ENCODE measurements at regions not wholly inside any gene's neighbourhood (a gene's known extent, or its start where the extent isn't known, plus 50 kb on each side); places are given as distances from the start of the nearest gene placed in this dataset.
"Not testable (repeated sequence)": the region's sequence is repeated elsewhere in the genome, so short reads cannot be mapped to it uniquely, and the experiment has no call there.

- no peak for DNase-seq (ENCODE audit: low spot score)
Observed at GRCh38 chr6:80508885-80509630, 402.6 kb downstream of the BCKDHB start.

DNA sequence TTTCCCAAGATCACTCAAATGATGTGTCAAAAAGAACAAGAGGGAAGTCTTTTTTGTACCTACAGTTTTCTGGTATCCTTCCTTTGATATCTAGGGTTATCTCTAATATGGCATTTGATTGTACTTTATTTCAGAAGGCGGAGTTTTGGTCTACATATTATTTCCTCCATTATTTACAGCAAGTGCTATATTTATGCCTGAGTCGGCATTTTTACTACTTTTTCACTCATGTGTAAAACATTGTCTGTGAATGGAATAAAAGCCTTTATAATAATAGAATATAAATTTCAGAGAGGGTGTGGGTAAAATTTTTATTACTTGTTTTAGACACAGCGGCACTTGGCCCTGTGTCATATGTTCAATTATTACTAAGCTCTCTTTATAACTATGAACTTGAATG is 398.4 kb downstream of the BCKDHB start:
- DNase-seq (ENCODE audit: low spot score) = no peak

DNA sequence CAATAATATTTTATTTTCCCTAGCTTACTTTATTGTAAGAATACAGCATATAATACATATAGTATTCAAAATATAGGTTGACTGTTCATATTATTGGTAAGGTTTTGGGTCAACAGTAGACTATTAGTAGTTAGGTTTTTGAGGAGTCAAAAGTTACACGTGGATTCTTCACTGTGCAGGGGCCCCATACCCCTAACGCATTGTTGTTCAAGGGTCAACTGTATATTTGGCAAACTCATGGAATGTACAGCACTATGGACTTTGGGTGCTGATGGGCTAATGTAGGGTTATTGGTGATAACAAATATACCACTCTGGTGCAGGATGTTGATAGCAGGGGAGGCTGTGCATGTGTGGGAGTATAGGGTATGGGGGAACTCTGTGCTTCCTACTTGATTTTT is 397.2 kb downstream of the BCKDHB start:
- DNase-seq (ENCODE audit: low spot score) = no peak

DNA sequence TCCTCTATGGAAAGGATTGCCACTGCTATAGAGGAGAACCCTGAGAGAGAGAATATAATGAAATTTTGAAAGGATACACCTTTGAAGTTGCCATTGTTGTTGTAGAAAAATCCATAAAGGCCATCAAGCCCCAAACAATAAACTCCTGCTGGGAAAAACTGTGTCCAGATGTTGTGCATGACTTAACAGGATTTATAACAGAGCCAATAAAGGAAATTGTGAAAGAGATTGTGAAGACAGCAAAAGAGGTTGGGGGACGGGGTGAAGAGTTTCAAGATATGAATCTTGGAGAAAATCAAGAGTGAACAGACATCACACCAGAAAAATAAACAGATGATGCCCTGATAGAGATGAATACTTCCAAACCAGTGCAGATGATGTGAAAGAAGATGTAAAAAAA is 396.4 kb downstream of the BCKDHB start:
- no peak for DNase-seq (ENCODE audit: low spot score)

DNA sequence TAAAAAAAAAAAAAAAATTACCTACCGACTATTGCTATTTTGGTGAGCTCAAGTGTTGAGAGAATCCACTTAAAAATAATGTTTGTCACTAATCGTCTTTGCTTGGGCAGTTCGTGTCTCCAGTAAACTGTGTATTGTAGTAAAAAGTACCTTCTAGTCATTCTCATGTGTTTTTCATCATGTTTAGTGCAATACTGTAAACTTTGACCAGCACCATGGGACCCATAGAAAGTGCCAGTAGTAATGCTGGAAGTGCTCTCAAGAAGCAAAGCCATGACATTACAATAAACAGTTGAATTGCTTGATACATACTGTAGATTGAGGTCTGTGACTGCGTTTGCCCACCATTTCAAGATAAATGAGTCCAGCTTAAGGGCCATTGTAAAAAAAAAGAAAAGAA is 395.2 kb downstream of the BCKDHB start:
- no peak for DNase-seq (ENCODE audit: low spot score)

DNA sequence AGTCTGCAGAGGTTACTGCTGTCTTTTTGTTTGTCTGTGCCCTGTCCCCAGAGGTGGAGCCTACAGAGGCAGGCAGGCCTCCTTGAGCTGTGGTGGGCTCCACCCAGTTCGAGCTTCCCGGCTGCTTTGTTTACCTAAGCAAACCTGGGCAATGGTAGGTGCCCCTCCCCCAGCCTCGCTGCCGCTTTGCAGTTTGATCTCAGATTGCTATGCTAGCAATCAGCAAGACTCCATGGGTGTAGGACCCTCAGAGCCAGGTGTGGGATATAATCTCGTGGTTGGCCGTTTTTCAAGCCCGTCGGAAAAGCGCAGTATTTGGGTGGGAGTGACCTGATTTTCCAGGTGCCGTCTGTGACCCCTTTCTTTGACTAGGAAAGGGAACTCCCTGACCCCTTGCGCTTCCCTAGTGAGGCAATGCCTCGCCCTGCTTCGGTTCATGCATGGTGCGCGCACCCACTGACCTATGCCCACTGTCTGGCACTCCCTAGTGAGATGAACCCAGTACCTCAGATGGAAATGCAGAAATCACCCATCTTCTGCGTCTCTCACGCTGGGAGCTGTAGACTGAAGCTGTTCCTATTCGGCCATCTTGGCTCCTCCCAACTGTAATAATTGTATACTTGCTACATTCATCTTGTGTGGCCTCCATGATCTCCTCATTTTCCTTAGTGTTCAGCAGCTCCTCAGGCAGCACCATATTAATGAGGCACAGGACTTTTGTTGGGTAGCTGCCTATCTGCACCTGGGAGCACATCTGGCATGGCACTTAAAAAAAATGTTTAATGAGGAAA is 391.4 kb downstream of the BCKDHB start:
- not testable (repeated sequence) for DNase-seq (ENCODE audit: low spot score)

- DNase-seq (ENCODE audit: low spot score) = peak; percentile 28
Observed at GRCh38 chr6:80489911-80490635, 383.6 kb downstream of the BCKDHB start.

DNA sequence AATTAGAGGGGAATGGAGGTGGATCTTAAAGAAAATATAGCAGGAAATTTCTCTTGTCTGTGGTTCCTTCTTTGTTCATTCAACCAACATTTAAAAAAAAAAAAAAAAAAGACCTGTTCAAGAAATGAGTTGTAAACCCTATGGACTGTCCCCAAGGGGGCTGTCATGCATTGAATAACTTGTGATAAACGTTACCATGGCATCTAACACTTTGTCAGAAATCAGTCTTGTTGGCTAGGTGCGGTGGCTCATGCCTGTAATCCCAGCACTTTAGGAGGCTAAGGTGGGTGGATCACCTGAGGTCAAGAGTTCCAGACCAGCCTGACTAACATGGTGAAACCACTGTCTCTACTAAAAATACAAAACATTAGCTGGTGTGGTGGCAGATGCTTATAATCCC is 381.7 kb downstream of the BCKDHB start:
- DNase-seq (ENCODE audit: low spot score) = no peak

- not testable (repeated sequence) for DNase-seq (ENCODE audit: low spot score)
Observed at GRCh38 chr6:80485494-80485893, 379.0 kb downstream of the BCKDHB start.

DNA sequence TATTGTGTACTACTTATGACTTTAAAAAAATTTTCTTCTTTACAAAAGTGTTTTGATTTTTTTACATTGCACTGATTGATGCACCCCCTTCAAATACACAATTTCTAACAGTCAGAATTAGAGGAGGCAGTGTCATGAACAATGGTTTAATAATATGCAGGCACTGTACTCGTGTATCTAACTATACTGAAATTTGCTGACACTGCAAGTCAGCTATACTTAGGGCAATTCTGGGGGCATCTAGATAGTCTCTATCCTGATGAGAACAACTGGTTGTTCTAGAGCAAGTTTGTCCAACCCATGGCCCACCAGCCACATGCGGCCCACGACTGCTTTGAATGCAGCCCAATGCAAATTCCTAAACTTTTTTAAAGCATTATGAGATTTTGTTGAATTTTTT is 375.6 kb downstream of the BCKDHB start:
- DNase-seq (ENCODE audit: low spot score) = no peak

GRCh38 chr6:80480421-80481157 is 374.1 kb downstream of the BCKDHB start:
- DNase-seq (ENCODE audit: low spot score) = no peak

GRCh38 chr6:80478030-80478429 is 371.6 kb downstream of the BCKDHB start:
- no peak for DNase-seq (ENCODE audit: low spot score)

- peak; percentile 35 for DNase-seq (ENCODE audit: low spot score)
Observed at GRCh38 chr6:80477591-80477990, 371.1 kb downstream of the BCKDHB start.

DNA sequence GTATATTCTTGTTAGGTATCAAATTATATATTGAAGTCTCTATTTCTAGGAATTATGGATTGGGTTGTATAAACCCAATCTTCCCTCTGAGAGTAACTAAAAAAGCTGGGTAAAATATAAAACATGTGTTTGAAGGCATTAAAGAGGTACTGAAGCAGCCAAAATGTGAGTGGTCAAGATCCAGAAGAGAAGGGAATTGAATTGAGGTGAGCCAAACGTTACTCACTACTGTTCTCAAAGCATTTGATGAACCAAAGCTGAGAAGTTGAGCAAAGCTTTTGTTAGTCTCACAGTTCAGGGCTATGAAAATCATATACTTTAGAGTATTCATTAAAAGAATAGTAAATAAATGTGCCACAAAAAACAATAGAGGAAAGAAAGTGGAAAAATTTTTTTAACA is 365.8 kb downstream of the BCKDHB start:
- no peak for DNase-seq (ENCODE audit: low spot score)

DNA sequence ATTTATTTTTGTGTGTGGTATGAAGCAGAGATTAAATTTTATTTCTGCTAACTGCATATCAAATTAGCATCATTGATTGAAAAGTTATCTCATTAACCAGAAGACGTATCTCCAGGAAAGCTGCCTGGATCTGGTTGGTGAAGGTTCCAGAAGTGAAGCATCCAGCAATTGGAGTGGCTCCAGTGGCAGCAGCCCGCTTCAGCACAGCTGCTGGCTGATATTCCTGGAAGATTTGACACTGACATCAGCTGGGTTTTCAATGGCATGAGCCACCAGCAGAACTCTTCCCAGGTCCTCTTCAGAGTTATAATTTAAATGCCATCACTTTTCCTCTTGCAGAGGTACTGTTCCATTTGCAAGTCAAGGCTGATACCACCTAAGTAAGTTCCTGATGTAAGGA is 363.5 kb downstream of the BCKDHB start:
- DNase-seq (ENCODE audit: low spot score) = no peak

- DNase-seq (ENCODE audit: low spot score) = peak; percentile 28
Observed at GRCh38 chr6:80468398-80468797, 361.9 kb downstream of the BCKDHB start.

DNA sequence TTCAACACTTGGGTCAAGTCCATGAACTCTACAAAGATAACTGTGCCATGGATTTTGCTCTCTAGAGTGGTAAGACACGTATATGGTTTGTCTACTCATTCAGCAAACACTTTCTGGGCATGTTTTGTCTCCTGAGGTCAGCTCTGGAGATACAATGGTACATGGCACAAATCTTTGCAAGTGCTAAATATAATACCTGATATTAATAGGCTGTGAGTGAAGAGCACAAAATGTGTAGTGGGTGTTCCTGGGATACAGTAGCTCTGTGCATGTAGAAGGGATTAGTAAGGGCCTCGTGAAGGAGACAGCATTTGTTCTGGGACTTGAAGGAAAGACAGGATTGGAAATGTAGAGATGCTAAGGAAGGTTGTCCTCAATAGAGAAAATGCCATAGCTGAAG is 360.9 kb downstream of the BCKDHB start:
- no peak for DNase-seq (ENCODE audit: low spot score)

DNA sequence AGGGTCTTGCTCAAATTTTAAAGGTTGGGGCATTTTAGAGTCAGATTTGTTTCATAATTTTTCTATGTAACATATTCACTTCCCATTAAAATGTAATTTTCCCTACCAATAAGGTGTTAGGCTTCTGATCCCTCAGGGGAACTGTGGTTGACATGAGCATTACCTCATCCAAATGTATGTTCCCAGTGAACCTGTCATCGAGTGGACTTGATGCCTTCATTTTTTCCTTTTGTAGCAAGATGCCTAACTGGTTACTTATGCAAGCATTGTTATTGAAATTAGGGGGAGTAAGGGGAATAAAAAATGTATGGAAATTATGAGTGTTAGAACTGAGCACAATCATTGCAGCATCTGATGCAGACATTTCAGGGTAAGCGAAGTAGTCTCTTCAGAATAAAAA is 360.5 kb downstream of the BCKDHB start:
- no peak for DNase-seq (ENCODE audit: low spot score)

- DNase-seq (ENCODE audit: low spot score) = no peak
Observed at GRCh38 chr6:80465513-80465912, 359.0 kb downstream of the BCKDHB start.

DNA sequence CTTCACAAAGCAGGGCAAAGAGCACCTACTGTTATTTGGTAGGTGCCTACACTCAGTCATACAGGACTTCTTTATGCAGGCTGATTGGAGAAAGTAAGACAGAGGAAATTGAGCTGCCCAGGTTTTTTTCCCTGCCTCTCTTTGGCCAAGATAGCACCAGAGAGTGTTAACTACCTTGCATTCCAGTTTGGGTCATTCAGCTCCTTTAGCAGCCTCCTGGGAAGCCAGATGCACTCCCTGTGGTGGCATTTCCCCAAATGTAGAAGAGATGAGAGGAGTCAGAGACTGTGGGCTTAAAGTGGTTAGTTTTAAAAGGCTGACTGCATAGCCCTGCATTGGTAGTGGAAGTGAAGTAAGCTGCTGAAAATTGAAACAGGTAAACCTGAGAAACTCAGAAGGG is 358.4 kb downstream of the BCKDHB start:
- DNase-seq (ENCODE audit: low spot score) = no peak

DNA sequence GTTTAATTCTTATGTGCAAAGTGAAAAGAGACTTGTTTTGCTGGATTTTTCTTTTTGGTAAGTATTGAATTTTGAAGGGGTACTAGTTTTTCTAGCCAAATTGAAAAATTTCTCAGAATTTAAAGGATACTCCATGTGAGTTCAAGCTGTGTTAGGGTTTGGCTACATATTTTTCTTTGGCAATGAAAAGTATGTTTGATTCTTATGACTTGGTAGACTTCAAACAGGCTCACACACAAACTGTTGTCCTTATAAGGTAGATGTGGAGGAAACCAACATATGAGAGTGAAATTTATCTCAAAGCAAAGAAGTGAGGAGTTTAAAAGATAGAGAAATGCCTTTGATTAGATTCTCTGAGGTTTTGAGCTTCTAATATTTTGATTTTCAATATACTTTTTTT is 356.7 kb downstream of the BCKDHB start:
- DNase-seq (ENCODE audit: low spot score) = no peak

DNA sequence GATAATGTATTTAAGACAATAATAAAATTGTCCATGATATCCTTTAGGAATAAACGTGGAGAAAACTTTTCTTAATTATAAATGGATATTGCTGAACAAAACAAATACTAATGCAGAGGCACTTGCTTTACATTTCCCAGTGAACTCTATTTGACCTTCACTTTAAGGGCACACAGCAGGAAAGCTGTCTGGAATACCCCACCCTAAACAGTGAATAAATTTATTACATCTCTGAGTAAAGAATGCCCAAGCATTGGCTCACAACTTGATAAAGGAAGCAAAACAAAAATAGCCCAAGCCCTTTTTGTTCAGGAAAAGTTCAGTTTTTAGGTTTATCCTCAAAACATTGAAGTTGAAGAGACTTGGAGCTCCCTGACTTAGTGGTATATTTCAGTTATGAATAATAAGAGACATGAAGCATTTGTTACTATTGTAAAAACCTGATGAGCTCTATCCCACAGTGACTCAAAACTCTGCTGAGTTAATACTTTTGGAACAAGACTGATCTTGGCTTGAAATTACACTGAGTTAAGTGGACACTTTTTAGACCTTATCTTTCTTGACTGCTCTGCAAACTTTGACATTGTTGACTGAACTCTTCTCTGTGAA is 353.9 kb downstream of the BCKDHB start:
- no peak for DNase-seq (ENCODE audit: low spot score)
